HEK293T (cell line): ENCODE measurements at regions not wholly inside any gene's neighbourhood (a gene's known extent, or its start where the extent isn't known, plus 50 kb on each side); places are given as distances from the start of the nearest gene placed in this dataset.

Source experiments
- BHLHE40 ChIP-seq: fragments of 450-650 bp; IDR thresholded peaks from 2 replicates; pipeline ENCODE4 v1.6.1; 2016; ENCODE audit warnings: mild to moderate bottlenecking, moderate library complexity, borderline replicate concordance
- CTBP1 ChIP-seq: fragments of 450-650 bp; IDR thresholded peaks from 2 replicates; pipeline ENCODE4 v1.6.1; 2016; ENCODE audit warnings: borderline replicate concordance
- ELF4 ChIP-seq: fragments of 450-650 bp; IDR thresholded peaks from 2 replicates; pipeline ENCODE4 v1.6.1; 2017; ENCODE audit warnings: antibody characterized with exemption
- FOXA1 ChIP-seq: fragments of 450-650 bp; IDR thresholded peaks from 2 replicates; pipeline ENCODE4 v1.6.1; 2016; ENCODE audit warnings: mild to moderate bottlenecking
- FOXK2 ChIP-seq: fragments of 450-650 bp; IDR thresholded peaks from 2 replicates; pipeline ENCODE4 v1.6.1; 2016; ENCODE audit warnings: mild to moderate bottlenecking
- FOXM1 ChIP-seq: fragments of 450-650 bp; IDR thresholded peaks from 2 replicates; pipeline ENCODE4 v1.6.1; 2017; ENCODE audit warnings: mild to moderate bottlenecking, borderline replicate concordance
- L3MBTL2 ChIP-seq: fragments of 450-650 bp; conservative IDR thresholded peaks from 2 replicates; pipeline ENCODE4 v1.6.1; 2016; ENCODE audit warnings: mild to moderate bottlenecking
- NFRKB ChIP-seq: fragments of 450-650 bp; IDR thresholded peaks from 2 replicates; pipeline ENCODE4 v1.6.1; 2016; ENCODE audit warnings: mild to moderate bottlenecking, moderate library complexity
- TARDBP ChIP-seq: fragments of 450-650 bp; IDR thresholded peaks from 2 replicates; pipeline ENCODE4 v1.6.1; 2016

DNA sequence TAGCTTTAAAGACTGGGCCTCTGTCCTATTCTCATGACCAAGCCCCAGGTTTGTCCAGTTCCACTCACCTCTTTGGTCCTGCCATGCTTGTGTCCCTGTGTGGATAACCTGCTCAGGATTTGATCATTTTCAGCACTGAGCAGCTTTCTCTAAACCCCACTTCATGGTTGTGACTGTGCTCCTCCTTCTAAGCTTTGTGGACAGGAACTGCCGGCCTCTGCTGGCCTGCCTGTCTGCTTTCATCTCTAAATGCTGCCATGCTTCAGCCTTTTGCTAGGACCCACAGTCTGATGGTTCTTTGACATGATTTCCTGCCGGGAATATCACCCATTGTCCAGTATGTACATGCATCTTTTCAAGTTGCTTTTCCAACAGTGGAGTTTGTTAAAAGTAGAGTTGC, 53.9 kb upstream of the STXBP6 start:
- no peak for TF ChIP-seq BHLHE40
- no peak for TF ChIP-seq TARDBP
- no peak for TF ChIP-seq L3MBTL2
- TF ChIP-seq ELF4 = no peak
- TF ChIP-seq FOXA1 = no peak
- TF ChIP-seq NFRKB = no peak
- TF ChIP-seq FOXK2 = no peak
- TF ChIP-seq CTBP1 = no peak
- no peak for TF ChIP-seq FOXM1
